Stimulated activated effector memory CD8-positive, alpha-beta T cell treated with anti-CD3 and anti-CD28 coated beads, Interleukin-12 subunit alpha, Interleukin-12 subunit beta, amount 100 ng/mL, for 72 hours (primary cell): ENCODE measurements at regions not wholly inside any gene's neighbourhood (a gene's known extent, or its start where the extent isn't known, plus 50 kb on each side); places are given as distances from the start of the nearest gene placed in this dataset.
"Not testable (repeated sequence)": the region's sequence is repeated elsewhere in the genome, so short reads cannot be mapped to it uniquely, and the experiment has no call there.

Experiments
- ATAC-seq: fragments of 150-1000 bp; cut with Tn5 transposase; 2 replicates; pipeline ENCODE4 v1.10.0; 2021
- DNase-seq, 2 donors: peaks; one replicate each; pipeline ENCODE4 v3.0.0; 2021 to 2022; ENCODE audit warnings: low spot score in 2 of 2
- H3K27ac Mint-ChIP-seq: one replicate; pipeline ENCODE4 v1.8.0; 2022; ENCODE audit warnings: mild to moderate bottlenecking, mixed read lengths
- H3K36me3 Mint-ChIP-seq: one replicate; pipeline ENCODE4 v1.8.0; 2022; ENCODE audit warnings: mild to moderate bottlenecking, mixed read lengths
- H3K4me1 Mint-ChIP-seq: one replicate; pipeline ENCODE4 v1.8.0; 2022; ENCODE audit warnings: mixed read lengths
- H3K4me3 Mint-ChIP-seq: one replicate; pipeline ENCODE4 v1.8.0; 2022; ENCODE audit warnings: mild to moderate bottlenecking, mixed read lengths
- H3K9me3 Mint-ChIP-seq: one replicate; pipeline ENCODE4 v1.8.0; 2022; ENCODE audit warnings: mixed read lengths

GRCh38 chr3:164060923-164061322 is 1017.4 kb downstream of the SI start:
- Mint-ChIP-seq H3K4me3 (no peak overlapping the region), H3K9me3 (peaks cover 11% of the 10 kb centered on the region), H3K27ac (no peak overlapping the region), H3K36me3 (no peaks in the 10 kb centered on the region), H3K4me1 (no peaks in the 10 kb centered on the region)
- ATAC-seq, result no peak
- no peak for DNase-seq

DNA sequence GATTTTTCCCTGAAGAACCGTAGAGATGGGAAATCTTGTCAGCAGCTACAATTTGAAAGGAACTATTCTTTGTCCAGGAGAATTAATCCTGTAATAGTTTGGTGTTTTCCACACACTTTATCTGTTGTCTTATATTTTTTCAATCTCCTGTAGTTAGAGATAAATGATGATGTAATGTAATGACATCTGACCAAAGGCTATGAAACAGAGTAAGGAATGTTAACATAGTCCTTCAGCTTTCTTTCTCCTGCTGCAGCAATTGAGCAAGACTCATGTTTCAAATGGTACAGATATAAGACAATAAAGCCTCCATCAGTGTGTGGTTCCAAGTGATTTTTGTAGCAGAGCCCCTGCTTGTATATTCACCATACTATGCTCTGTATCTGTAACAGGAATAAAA is 1028.4 kb downstream of the SI start:
- H3K9me3 Mint-ChIP-seq, result peaks cover 4% of the 10 kb centered on the region
- no peak for DNase-seq
- no peak for ATAC-seq
- no peaks in the 10 kb centered on the region for H3K36me3 Mint-ChIP-seq
- no peaks in the 10 kb centered on the region for H3K4me1 Mint-ChIP-seq
- H3K4me3 Mint-ChIP-seq, result no peak overlapping the region
- H3K27ac Mint-ChIP-seq, result no peak overlapping the region

DNA sequence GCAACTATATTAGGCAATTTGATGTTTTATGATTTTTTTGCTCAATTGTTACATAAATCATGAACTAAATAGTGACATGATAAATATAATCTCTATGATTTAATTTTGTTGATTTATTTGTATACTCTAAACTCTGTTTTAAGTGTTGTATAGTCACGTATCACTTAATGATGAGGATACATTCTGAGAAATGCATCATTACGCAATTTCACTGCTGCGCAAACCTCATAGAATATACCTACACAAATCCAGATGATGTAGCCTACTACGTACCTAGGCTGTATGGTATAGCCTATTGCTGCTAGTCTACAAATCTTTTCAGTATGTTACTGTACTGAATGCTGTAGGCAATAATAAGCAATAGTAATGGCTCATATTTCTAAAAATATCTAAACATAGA is 1029.8 kb downstream of the SI start:
- Mint-ChIP-seq H3K27ac (no peak overlapping the region), H3K9me3 (peaks cover 7% of the 10 kb centered on the region), H3K36me3 (no peaks in the 10 kb centered on the region), H3K4me3 (no peak overlapping the region), H3K4me1 (no peaks in the 10 kb centered on the region)
- ATAC-seq, result no peak
- DNase-seq, result no peak

- Mint-ChIP-seq H3K4me1 (no peaks in the 10 kb centered on the region), H3K27ac (no peak overlapping the region), H3K36me3 (no peaks in the 10 kb centered on the region), H3K9me3 (peaks cover 10% of the 10 kb centered on the region), H3K4me3 (no peak overlapping the region)
- ATAC-seq, result no peak
- no peak for DNase-seq
Measured at GRCh38 chr3:164040991-164041390, 1037.3 kb downstream of the SI start.

DNA sequence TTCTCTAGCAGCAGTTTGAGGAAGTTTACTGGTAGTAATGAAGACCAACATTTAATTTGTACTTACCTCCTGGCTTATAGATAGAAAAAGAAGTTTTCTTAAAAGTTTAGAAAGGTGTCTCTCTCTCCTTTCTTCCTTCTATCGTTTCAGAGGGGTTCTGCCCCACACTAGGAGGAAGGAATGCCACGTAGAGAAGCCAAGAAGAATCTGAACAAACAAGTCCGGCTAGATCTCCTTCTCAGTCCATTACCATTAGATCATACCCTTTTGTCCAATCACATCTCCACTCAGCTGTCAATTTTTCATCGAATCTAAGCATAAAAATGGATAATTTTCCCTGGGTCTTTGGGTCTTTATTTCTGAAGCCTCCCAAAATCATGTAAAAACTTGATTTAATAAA is 1048.1 kb downstream of the SI start:
- H3K36me3 Mint-ChIP-seq, result no peaks in the 10 kb centered on the region
- no peak for ATAC-seq
- peaks cover 35% of the 10 kb centered on the region for H3K9me3 Mint-ChIP-seq
- H3K4me1 Mint-ChIP-seq, result no peaks in the 10 kb centered on the region
- DNase-seq, result no peak
- no peak overlapping the region for H3K4me3 Mint-ChIP-seq
- H3K27ac Mint-ChIP-seq, result no peak overlapping the region

GRCh38 chr3:164024786-164025185 is 1053.5 kb downstream of the SI start:
- Mint-ChIP-seq H3K9me3 (peaks cover 23% of the 10 kb centered on the region), H3K36me3 (no peaks in the 10 kb centered on the region), H3K4me3 (no peak overlapping the region), H3K4me1 (no peaks in the 10 kb centered on the region), H3K27ac (no peak overlapping the region)
- ATAC-seq (no peak), DNase-seq (no peak)

DNA sequence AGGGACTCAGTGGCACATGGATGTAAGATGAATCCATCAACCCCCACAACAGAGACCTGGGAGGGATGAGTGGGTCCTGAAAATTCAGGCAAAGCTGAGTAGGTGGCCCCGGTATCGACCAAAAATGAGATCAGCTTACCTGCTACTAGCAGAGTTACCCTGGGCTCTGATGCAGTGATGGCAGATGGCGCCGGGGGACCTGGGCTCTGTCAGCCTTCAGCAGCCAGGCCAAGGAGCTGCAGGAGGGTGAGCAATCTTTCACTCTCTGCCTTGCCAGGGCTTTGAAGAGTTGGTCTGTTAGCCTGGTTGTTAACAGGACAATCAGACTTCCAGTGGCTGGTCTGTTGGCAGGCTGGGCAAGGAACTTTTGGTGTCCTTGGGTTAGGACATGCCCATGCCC is 1054.8 kb downstream of the SI start:
- Mint-ChIP-seq H3K27ac (no peak overlapping the region), H3K36me3 (no peaks in the 10 kb centered on the region), H3K9me3 (peaks cover 16% of the 10 kb centered on the region), H3K4me1 (no peaks in the 10 kb centered on the region), H3K4me3 (no peak overlapping the region)
- ATAC-seq (no peak), DNase-seq (no peak)

- ATAC-seq (no peak), DNase-seq (no peak)
- Mint-ChIP-seq H3K9me3 (peaks cover 2% of the 10 kb centered on the region), H3K4me3 (no peak overlapping the region), H3K36me3 (no peaks in the 10 kb centered on the region), H3K4me1 (no peaks in the 10 kb centered on the region), H3K27ac (no peak overlapping the region)
Measured at GRCh38 chr3:164018500-164018899, 1059.8 kb downstream of the SI start.

GRCh38 chr3:164007765-164008164 is 1070.5 kb downstream of the SI start:
- H3K4me1 Mint-ChIP-seq, result no peaks in the 10 kb centered on the region
- DNase-seq (no peak), ATAC-seq (no peak)

GRCh38 chr3:164004205-164004604 is 1074.1 kb downstream of the SI start:
- Mint-ChIP-seq H3K27ac (no peak overlapping the region), H3K36me3 (no peaks in the 10 kb centered on the region), H3K4me3 (no peak overlapping the region), H3K4me1 (no peaks in the 10 kb centered on the region), H3K9me3 (peaks cover 12% of the 10 kb centered on the region)
- no peak for DNase-seq
- ATAC-seq, result no peak

More at GRCh38 chr3:164007765-164008164, 1070.5 kb downstream of the SI start:
- H3K4me3 Mint-ChIP-seq, result no peak overlapping the region
- H3K27ac Mint-ChIP-seq, result no peak overlapping the region
- H3K9me3 Mint-ChIP-seq, result peaks cover 13% of the 10 kb centered on the region
- no peaks in the 10 kb centered on the region for H3K36me3 Mint-ChIP-seq

DNA sequence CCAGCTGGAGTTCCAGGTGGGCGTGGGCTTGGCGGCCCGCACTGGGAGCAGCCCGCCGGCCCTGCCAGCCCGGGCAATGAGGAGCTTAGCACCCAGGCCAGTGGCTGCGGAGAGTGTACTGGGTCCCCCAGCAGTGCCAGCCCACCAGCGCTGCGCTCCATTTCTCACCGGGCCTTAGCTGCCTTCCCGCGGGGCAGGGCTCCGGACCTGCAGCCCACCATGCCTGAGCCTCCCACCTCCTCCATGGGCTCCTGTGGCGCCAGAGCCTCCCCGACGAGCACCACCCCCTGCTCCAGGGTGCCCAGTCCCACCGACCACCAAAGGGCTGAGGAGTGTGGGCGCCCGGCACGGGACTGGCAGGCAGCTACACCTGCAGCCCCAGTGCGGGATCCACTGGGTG is 1075.3 kb downstream of the SI start:
- H3K36me3 Mint-ChIP-seq, ATAC-seq, H3K27ac Mint-ChIP-seq, H3K4me3 Mint-ChIP-seq, DNase-seq, H3K4me1 Mint-ChIP-seq: not testable (repeated sequence)
- H3K9me3 Mint-ChIP-seq, result peaks cover 15% of the 10 kb centered on the region

DNA sequence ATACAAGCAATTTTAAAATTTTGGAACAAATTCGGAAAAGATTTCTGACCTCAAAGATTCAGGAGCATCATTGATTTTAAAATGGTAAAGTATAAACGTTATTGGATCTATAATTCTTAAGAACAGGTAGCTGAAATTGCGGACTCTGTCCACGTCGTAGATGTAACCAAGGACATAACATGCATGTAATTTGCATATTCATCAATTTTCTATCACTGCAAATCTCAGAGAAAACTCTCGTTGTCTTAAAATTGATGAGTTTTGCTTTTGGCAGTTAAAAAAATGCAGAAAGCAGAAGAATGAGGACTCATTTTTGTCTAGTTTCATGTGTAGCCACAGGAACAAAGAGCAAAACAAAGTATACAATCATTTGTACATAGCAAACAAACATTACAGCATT is 1094.4 kb downstream of the SI start:
- Mint-ChIP-seq H3K27ac (no peak overlapping the region), H3K4me1 (no peaks in the 10 kb centered on the region), H3K9me3 (peaks cover 15% of the 10 kb centered on the region), H3K4me3 (no peak overlapping the region), H3K36me3 (no peaks in the 10 kb centered on the region)
- no peak for ATAC-seq
- DNase-seq, result no peak

- H3K27ac Mint-ChIP-seq, result no peak overlapping the region
- no peaks in the 10 kb centered on the region for H3K36me3 Mint-ChIP-seq
- peaks cover 9% of the 10 kb centered on the region for H3K9me3 Mint-ChIP-seq
- no peaks in the 10 kb centered on the region for H3K4me1 Mint-ChIP-seq
- DNase-seq (no peak), ATAC-seq (no peak)
- no peak overlapping the region for H3K4me3 Mint-ChIP-seq
Measured at GRCh38 chr3:163971861-163972260, 1106.4 kb downstream of the SI start.

GRCh38 chr3:163957072-163957471 is 1121.2 kb downstream of the SI start:
- ATAC-seq, result no peak
- H3K36me3 Mint-ChIP-seq, result no peaks in the 10 kb centered on the region

DNA sequence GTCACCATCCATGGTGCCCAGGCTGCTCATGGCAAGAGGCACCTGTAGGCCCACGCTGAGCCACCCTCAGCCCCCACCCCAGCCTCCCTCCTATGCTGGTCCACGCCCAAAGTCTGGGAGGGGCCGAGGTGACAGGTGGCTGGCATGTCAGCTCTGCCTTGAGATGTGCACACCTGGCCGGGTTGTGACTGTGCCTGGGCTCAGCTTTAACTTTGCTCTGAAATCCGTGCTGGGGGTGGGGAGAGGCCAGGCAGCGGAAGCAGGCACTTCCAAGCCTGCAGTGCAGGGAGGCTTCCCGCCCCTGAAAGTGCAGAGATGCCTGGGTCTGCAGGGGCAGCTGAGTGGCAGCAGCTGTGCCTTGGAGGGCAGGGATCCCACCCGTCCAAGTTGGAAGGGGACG is 1124.8 kb downstream of the SI start:
- Mint-ChIP-seq H3K9me3 (peaks cover 12% of the 10 kb centered on the region), H3K4me1 (no peaks in the 10 kb centered on the region), H3K4me3 (no peak overlapping the region), H3K36me3 (no peaks in the 10 kb centered on the region), H3K27ac (no peak overlapping the region)
- ATAC-seq (no peak), DNase-seq (no peak)

More at GRCh38 chr3:163957072-163957471, 1121.2 kb downstream of the SI start:
- Mint-ChIP-seq H3K27ac (no peak overlapping the region), H3K9me3 (peaks cover 22% of the 10 kb centered on the region), H3K4me1 (no peaks in the 10 kb centered on the region), H3K4me3 (no peak overlapping the region)
- DNase-seq, result no peak

- no peaks in the 10 kb centered on the region for H3K4me1 Mint-ChIP-seq
- ATAC-seq (no peak), DNase-seq (no peak)
- peaks cover 14% of the 10 kb centered on the region for H3K9me3 Mint-ChIP-seq
- H3K27ac Mint-ChIP-seq, result no peak overlapping the region
- H3K4me3 Mint-ChIP-seq, result no peak overlapping the region
- no peaks in the 10 kb centered on the region for H3K36me3 Mint-ChIP-seq
Measured at GRCh38 chr3:163952499-163952898, 1125.8 kb downstream of the SI start.

DNA sequence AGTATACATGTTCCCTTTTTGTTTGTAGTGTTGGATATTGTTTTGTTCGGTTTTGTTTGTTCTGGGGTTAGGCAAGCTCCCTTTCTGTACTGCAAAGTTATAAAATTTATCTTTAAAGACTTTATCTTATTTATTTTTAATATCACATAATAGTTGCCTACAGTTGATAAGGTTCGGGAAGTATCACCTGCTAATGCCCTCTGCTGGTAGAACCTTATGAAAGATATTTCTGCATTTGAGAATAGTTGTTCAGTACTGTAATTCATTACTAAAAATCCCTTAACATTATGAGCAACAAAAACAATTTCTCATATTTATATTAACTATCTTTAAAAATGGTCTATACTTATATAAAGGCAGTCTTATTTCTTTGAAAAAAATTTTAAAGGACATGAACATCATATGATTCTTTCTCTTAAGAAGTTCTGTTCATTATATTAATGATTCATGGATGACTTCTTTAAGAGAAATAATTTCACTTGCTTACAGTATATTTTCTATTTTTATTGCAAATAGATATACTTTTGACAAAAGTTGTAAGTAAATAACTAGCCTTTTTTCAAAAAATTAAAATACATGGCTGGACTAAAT is 1126.8 kb downstream of the SI start:
- Mint-ChIP-seq H3K36me3 (no peaks in the 10 kb centered on the region), H3K9me3 (peaks cover 11% of the 10 kb centered on the region), H3K4me3 (no peak overlapping the region), H3K4me1 (no peaks in the 10 kb centered on the region), H3K27ac (no peak overlapping the region)
- no peak for ATAC-seq
- DNase-seq, result no peak
